NB4 (cell line): ENCODE measurements at regions not wholly inside any gene's neighbourhood (a gene's known extent, or its start where the extent isn't known, plus 50 kb on each side); places are given as distances from the start of the nearest gene placed in this dataset.

Source experiments
- DNase-seq: peaks from one replicate; pipeline ENCODE4 v3.0.0; 2010; ENCODE audit warnings: low read depth
- H3K4me3 ChIP-seq: one replicate; pipeline ENCODE4 v1.5.1; 2011; ENCODE audit warnings: mild to moderate bottlenecking, low read depth, low read length, moderate library complexity
- MYC ChIP-seq: IDR thresholded peaks from 2 replicates; pipeline ENCODE4 v1.6.1; 2011; ENCODE audit warnings: low read depth, low read length
- POLR2A ChIP-seq: IDR thresholded peaks from 2 replicates; pipeline ENCODE4 v1.6.1; 2011; ENCODE audit warnings: mild to moderate bottlenecking; ENCODE audit not compliant: insufficient read length; ENCODE audit errors: extremely low read depth
- TF ChIP-seq, protein P1 (sequence below): IDR thresholded peaks from one replicate; pipeline ENCODE4 v1.5.1; 2012; ENCODE audit warnings: low read depth, low read length
- TF ChIP-seq, protein P2 (sequence below): IDR thresholded peaks from 2 replicates; pipeline ENCODE4 v1.6.1; 2011; ENCODE audit warnings: low read depth, low read length

- no peak for TF ChIP-seq POLR2A
- no peak for TF ChIP-seq MYC
- TF ChIP-seq, protein P1, sequence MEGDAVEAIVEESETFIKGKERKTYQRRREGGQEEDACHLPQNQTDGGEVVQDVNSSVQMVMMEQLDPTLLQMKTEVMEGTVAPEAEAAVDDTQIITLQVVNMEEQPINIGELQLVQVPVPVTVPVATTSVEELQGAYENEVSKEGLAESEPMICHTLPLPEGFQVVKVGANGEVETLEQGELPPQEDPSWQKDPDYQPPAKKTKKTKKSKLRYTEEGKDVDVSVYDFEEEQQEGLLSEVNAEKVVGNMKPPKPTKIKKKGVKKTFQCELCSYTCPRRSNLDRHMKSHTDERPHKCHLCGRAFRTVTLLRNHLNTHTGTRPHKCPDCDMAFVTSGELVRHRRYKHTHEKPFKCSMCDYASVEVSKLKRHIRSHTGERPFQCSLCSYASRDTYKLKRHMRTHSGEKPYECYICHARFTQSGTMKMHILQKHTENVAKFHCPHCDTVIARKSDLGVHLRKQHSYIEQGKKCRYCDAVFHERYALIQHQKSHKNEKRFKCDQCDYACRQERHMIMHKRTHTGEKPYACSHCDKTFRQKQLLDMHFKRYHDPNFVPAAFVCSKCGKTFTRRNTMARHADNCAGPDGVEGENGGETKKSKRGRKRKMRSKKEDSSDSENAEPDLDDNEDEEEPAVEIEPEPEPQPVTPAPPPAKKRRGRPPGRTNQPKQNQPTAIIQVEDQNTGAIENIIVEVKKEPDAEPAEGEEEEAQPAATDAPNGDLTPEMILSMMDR, result no peak
- TF ChIP-seq, protein P2, sequence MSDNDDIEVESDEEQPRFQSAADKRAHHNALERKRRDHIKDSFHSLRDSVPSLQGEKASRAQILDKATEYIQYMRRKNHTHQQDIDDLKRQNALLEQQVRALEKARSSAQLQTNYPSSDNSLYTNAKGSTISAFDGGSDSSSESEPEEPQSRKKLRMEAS, result no peak
- no peak overlapping the region for H3K4me3 ChIP-seq
- no peak for DNase-seq
Observed at GRCh38 chr1:208929575-208929974, 653.9 kb upstream of the CAMK1G start.

DNA sequence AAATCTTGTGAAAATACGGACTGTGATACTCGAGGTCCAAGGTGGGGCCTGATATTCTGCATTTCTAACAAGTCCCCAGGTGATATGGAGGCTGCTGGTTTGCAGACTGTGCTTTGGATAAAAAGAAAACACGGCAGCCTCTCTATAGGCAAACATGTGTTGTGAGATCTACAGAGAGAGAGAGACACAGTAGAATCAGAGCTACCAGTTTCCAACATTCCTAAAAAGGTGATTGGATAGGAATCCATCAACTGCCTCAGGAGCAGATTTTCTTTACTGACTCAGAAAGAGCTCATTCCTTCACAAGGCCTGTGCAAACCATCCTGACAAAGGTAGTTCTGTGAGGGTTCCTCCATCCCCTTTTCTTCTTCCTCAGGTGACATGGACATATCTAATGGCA is 651.6 kb upstream of the CAMK1G start:
- no peak for DNase-seq
- H3K4me3 ChIP-seq, result no peak overlapping the region
- TF ChIP-seq, protein P2, result no peak
- TF ChIP-seq POLR2A, result no peak

GRCh38 chr1:208933984-208934525 is 649.5 kb upstream of the CAMK1G start:
- H3K4me3 ChIP-seq, result no peak overlapping the region
- no peak for DNase-seq
- TF ChIP-seq POLR2A (no peak), MYC (no peak)
- TF ChIP-seq, protein P1, result no peak
- TF ChIP-seq, protein P2, result no peak

DNA sequence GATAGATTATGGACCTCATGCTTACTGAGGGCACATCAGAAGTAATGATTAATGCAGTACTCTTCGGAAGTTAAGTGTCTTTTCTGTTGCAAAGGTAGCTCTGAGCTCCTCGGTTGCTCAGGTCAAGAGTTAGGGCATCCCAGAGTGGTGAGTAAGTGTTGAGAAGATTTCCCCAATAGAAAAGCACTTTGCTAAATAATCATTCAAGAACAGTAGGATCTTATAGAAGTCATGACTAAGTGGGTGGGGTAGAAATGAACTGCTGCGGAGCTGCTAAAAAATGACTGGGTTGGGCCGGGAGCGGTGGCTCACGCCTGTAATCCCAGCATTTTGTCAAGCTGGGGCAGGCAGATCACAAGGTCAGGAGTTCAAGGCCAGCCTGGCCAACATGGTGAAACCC is 648.6 kb upstream of the CAMK1G start:
- no peak for TF ChIP-seq MYC
- TF ChIP-seq, protein P1, result no peak
- no peak for TF ChIP-seq POLR2A
- TF ChIP-seq, protein P2, result no peak
- no peak overlapping the region for H3K4me3 ChIP-seq
- no peak for DNase-seq

DNA sequence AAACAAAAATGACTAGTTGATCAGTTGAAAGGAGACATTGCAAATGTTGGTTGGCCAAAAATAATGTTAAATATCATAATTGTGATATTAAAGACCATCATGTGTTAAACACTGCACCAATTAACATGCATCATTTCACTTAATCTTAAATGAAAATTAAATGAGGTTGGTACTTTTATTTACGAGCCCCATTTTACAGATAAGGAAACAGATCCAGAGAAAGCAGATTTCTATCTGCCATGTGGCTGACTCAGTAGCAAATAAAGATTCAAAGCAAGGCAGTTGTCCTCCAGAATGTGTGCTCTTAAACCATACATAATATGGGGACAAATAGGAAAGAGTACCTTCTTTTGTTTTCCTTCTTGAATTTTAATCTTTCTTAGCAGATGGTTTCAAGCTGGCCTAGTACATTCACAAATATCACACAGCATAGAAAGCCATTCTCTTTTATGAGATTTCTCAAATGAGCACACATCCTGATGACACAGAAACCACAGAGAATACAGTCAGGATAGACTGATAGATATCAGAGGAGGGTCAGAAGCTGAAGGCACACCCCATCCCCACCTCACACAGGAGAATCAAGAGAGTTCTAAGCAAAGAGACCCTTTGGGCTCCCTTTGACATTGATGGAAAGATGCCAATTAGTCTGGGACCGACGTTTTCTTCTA is 647.9 kb upstream of the CAMK1G start:
- TF ChIP-seq, protein P2, result no peak
- TF ChIP-seq MYC, result no peak
- TF ChIP-seq, protein P1, result no peak
- no peak overlapping the region for H3K4me3 ChIP-seq
- DNase-seq, result no peak

GRCh38 chr1:208939537-208940085 is 643.9 kb upstream of the CAMK1G start:
- DNase-seq, result no peak

More at GRCh38 chr1:208939537-208940085, 643.9 kb upstream of the CAMK1G start:
- no peak overlapping the region for H3K4me3 ChIP-seq
- TF ChIP-seq, protein P2, result no peak
